ENCODE measurements at regions not wholly inside any gene's neighbourhood (a gene's known extent, or its start where the extent isn't known, plus 50 kb on each side); places are given as distances from the start of the nearest gene placed in this dataset.
A peak's percentile ranks its signal among the peaks of the same experiment; 100 is the strongest.
"Not testable (repeated sequence)": the region's sequence is repeated elsewhere in the genome, so short reads cannot be mapped to it uniquely, and the experiment has no call there.

GRCh38 chr5:32932241-32932935 is 221.3 kb downstream of the NPR3 start:
- DNase-seq: no peak

GRCh38 chr5:32933692-32934091 is 222.6 kb downstream of the NPR3 start:
- no peak for DNase-seq

GRCh38 chr5:32934529-32934928 is 223.4 kb downstream of the NPR3 start:
- DNase-seq: no peak

GRCh38 chr5:32935283-32935682 is 224.2 kb downstream of the NPR3 start:
- no peak for DNase-seq

- no peak for DNase-seq
These were observed 225.2 kb downstream of the NPR3 start for GRCh38 chr5:32936329-32936728.

- DNase-seq: peak; percentile 77
These were observed 231.3 kb downstream of the NPR3 start for GRCh38 chr5:32942225-32942989.

GRCh38 chr5:32949286-32949970 is 238.3 kb downstream of the NPR3 start:
- no peak for DNase-seq

GRCh38 chr5:32951003-32951402 is 239.9 kb downstream of the NPR3 start:
- no peak for DNase-seq

- DNase-seq: no peak
These were observed 240.8 kb downstream of the NPR3 start for GRCh38 chr5:32951878-32952277.

- not testable (repeated sequence) for DNase-seq
These were observed 241.3 kb downstream of the NPR3 start for GRCh38 chr5:32952421-32952820.

- DNase-seq: no peak
These were observed 242.6 kb downstream of the NPR3 start for GRCh38 chr5:32953694-32954093.

- peak; percentile 12 for DNase-seq
These were observed 244.7 kb downstream of the NPR3 start for GRCh38 chr5:32955814-32956213.

GRCh38 chr5:32960340-32961058 is 249.4 kb downstream of the NPR3 start:
- no peak for DNase-seq

- no peak for DNase-seq
These were observed 249.9 kb downstream of the NPR3 start for GRCh38 chr5:32961059-32961415.

- DNase-seq: peak; percentile 41
These were observed 253.1 kb downstream of the NPR3 start for GRCh38 chr5:32964261-32964660.

GRCh38 chr5:32973646-32974045 is 262.5 kb downstream of the NPR3 start:
- no peak for DNase-seq

GRCh38 chr5:32975656-32976375 is 264.7 kb downstream of the NPR3 start:
- no peak for DNase-seq

- DNase-seq: no peak
These were observed 269.9 kb downstream of the NPR3 start for GRCh38 chr5:32981061-32981460.

GRCh38 chr5:32984851-32985610 is 273.9 kb downstream of the NPR3 start:
- no peak for DNase-seq

- no peak for DNase-seq
These were observed 278.7 kb downstream of the NPR3 start for GRCh38 chr5:32989815-32990214.

GRCh38 chr5:32990593-32991420 is 279.7 kb downstream of the NPR3 start:
- no peak for DNase-seq

Measured in hematopoietic multipotent progenitor cell treated with erythropoietin and hydrocortisone succinate and interleukin-3 and kit ligand, for 4 days (in vitro differentiated cells).